ENCODE measurements at regions not wholly inside any gene's neighbourhood (a gene's known extent, or its start where the extent isn't known, plus 50 kb on each side); places are given as distances from the start of the nearest gene placed in this dataset.

DNA sequence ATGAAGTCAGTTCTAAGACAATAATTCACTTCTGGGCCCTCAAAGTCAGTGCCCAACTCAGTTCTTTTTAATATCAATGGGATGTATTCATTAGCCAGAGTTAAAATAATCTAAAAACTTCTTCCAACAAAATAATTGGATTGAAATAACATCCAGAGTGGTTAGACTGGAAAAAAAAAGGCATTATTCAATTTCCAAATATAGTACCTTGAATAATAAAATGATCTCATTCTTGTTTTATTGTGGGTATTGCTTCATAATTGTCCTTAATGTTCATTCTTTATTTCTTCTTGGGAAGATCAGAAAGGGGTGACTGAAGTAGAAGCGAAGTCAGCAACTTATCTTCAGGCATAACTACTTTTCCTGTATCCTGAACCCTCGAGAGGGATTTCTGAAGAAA, 85.1 kb upstream of the JARID2 start (continued):
- TF ChIP-seq, protein P1, sequence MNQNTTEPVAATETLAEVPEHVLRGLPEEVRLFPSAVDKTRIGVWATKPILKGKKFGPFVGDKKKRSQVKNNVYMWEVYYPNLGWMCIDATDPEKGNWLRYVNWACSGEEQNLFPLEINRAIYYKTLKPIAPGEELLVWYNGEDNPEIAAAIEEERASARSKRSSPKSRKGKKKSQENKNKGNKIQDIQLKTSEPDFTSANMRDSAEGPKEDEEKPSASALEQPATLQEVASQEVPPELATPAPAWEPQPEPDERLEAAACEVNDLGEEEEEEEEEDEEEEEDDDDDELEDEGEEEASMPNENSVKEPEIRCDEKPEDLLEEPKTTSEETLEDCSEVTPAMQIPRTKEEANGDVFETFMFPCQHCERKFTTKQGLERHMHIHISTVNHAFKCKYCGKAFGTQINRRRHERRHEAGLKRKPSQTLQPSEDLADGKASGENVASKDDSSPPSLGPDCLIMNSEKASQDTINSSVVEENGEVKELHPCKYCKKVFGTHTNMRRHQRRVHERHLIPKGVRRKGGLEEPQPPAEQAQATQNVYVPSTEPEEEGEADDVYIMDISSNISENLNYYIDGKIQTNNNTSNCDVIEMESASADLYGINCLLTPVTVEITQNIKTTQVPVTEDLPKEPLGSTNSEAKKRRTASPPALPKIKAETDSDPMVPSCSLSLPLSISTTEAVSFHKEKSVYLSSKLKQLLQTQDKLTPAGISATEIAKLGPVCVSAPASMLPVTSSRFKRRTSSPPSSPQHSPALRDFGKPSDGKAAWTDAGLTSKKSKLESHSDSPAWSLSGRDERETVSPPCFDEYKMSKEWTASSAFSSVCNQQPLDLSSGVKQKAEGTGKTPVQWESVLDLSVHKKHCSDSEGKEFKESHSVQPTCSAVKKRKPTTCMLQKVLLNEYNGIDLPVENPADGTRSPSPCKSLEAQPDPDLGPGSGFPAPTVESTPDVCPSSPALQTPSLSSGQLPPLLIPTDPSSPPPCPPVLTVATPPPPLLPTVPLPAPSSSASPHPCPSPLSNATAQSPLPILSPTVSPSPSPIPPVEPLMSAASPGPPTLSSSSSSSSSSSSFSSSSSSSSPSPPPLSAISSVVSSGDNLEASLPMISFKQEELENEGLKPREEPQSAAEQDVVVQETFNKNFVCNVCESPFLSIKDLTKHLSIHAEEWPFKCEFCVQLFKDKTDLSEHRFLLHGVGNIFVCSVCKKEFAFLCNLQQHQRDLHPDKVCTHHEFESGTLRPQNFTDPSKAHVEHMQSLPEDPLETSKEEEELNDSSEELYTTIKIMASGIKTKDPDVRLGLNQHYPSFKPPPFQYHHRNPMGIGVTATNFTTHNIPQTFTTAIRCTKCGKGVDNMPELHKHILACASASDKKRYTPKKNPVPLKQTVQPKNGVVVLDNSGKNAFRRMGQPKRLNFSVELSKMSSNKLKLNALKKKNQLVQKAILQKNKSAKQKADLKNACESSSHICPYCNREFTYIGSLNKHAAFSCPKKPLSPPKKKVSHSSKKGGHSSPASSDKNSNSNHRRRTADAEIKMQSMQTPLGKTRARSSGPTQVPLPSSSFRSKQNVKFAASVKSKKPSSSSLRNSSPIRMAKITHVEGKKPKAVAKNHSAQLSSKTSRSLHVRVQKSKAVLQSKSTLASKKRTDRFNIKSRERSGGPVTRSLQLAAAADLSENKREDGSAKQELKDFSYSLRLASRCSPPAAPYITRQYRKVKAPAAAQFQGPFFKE (tag by site-specific recombination; IDR thresholded peaks at IDR 0.05; ENCODE audit: borderline replicate concordance): no peak
- no peak for TF ChIP-seq YY1 (tag by site-specific recombination; IDR thresholded peaks at IDR 0.05)
- TF ChIP-seq, protein P2, sequence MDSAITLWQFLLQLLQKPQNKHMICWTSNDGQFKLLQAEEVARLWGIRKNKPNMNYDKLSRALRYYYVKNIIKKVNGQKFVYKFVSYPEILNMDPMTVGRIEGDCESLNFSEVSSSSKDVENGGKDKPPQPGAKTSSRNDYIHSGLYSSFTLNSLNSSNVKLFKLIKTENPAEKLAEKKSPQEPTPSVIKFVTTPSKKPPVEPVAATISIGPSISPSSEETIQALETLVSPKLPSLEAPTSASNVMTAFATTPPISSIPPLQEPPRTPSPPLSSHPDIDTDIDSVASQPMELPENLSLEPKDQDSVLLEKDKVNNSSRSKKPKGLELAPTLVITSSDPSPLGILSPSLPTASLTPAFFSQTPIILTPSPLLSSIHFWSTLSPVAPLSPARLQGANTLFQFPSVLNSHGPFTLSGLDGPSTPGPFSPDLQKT (IDR thresholded peaks at IDR 0.05; ENCODE audit: borderline replicate concordance, low read depth, low read length): no peak
- TF ChIP-seq ZBTB17 (tag by site-specific recombination; IDR thresholded peaks at IDR 0.05): 0 out of 2 replicates have a peak, but pooled peaks have one; percentile 12
- TF ChIP-seq ZNF664 (tag by site-specific recombination; IDR thresholded peaks at IDR 0.05): no peak
- no peak for TF ChIP-seq ZNF184 (tag by site-specific recombination; IDR thresholded peaks at IDR 0.05)
- no peak for TF ChIP-seq KLF1 (tag by site-specific recombination; IDR thresholded peaks at IDR 0.05)
- TF ChIP-seq, protein P3, sequence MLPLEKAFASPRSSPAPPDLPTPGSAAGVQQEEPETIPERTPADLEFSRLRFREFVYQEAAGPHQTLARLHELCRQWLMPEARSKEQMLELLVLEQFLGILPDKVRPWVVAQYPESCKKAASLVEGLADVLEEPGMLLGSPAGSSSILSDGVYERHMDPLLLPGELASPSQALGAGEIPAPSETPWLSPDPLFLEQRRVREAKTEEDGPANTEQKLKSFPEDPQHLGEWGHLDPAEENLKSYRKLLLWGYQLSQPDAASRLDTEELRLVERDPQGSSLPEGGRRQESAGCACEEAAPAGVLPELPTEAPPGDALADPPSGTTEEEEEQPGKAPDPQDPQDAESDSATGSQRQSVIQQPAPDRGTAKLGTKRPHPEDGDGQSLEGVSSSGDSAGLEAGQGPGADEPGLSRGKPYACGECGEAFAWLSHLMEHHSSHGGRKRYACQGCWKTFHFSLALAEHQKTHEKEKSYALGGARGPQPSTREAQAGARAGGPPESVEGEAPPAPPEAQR (tag by site-specific recombination; IDR thresholded peaks at IDR 0.05): no peak
- TF ChIP-seq, protein P4, sequence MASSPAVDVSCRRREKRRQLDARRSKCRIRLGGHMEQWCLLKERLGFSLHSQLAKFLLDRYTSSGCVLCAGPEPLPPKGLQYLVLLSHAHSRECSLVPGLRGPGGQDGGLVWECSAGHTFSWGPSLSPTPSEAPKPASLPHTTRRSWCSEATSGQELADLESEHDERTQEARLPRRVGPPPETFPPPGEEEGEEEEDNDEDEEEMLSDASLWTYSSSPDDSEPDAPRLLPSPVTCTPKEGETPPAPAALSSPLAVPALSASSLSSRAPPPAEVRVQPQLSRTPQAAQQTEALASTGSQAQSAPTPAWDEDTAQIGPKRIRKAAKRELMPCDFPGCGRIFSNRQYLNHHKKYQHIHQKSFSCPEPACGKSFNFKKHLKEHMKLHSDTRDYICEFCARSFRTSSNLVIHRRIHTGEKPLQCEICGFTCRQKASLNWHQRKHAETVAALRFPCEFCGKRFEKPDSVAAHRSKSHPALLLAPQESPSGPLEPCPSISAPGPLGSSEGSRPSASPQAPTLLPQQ (tag by site-specific recombination; IDR thresholded peaks at IDR 0.05): peak; percentile 49; the same call in 1 of the 2 replicates
- no peak for TF ChIP-seq ZNF548 (tag by site-specific recombination; IDR thresholded peaks at IDR 0.05)
- TF ChIP-seq ZNF223 (tag by site-specific recombination; IDR thresholded peaks at IDR 0.05): no peak
- TF ChIP-seq, protein P5, sequence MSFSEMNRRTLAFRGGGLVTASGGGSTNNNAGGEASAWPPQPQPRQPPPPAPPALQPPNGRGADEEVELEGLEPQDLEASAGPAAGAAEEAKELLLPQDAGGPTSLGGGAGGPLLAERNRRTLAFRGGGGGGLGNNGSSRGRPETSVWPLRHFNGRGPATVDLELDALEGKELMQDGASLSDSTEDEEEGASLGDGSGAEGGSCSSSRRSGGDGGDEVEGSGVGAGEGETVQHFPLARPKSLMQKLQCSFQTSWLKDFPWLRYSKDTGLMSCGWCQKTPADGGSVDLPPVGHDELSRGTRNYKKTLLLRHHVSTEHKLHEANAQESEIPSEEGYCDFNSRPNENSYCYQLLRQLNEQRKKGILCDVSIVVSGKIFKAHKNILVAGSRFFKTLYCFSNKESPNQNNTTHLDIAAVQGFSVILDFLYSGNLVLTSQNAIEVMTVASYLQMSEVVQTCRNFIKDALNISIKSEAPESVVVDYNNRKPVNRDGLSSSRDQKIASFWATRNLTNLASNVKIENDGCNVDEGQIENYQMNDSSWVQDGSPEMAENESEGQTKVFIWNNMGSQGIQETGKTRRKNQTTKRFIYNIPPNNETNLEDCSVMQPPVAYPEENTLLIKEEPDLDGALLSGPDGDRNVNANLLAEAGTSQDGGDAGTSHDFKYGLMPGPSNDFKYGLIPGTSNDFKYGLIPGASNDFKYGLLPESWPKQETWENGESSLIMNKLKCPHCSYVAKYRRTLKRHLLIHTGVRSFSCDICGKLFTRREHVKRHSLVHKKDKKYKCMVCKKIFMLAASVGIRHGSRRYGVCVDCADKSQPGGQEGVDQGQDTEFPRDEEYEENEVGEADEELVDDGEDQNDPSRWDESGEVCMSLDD (tag by site-specific recombination; IDR thresholded peaks at IDR 0.05): no peak
- TF ChIP-seq, protein P6, sequence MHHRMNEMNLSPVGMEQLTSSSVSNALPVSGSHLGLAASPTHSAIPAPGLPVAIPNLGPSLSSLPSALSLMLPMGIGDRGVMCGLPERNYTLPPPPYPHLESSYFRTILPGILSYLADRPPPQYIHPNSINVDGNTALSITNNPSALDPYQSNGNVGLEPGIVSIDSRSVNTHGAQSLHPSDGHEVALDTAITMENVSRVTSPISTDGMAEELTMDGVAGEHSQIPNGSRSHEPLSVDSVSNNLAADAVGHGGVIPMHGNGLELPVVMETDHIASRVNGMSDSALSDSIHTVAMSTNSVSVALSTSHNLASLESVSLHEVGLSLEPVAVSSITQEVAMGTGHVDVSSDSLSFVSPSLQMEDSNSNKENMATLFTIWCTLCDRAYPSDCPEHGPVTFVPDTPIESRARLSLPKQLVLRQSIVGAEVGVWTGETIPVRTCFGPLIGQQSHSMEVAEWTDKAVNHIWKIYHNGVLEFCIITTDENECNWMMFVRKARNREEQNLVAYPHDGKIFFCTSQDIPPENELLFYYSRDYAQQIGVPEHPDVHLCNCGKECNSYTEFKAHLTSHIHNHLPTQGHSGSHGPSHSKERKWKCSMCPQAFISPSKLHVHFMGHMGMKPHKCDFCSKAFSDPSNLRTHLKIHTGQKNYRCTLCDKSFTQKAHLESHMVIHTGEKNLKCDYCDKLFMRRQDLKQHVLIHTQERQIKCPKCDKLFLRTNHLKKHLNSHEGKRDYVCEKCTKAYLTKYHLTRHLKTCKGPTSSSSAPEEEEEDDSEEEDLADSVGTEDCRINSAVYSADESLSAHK (tag by site-specific recombination; IDR thresholded peaks at IDR 0.05): no peak
- no peak for TF ChIP-seq ZNF426 (tag by site-specific recombination; IDR thresholded peaks at IDR 0.05)
- no peak for TF ChIP-seq ZNF544 (tag by site-specific recombination; IDR thresholded peaks at IDR 0.05)
- TF ChIP-seq MZF1 (tag by site-specific recombination; IDR thresholded peaks at IDR 0.05; ENCODE audit: borderline replicate concordance): no peak
- TF ChIP-seq ZEB2 (tag by site-specific recombination; IDR thresholded peaks at IDR 0.05): 0 out of 2 replicates have a peak, but pooled peaks have one; percentile 23
- TF ChIP-seq ZNF266 (tag by site-specific recombination; IDR thresholded peaks at IDR 0.05; ENCODE audit: low read depth): no peak
- no peak for TF ChIP-seq ZNF843 (tag by site-specific recombination; IDR thresholded peaks at IDR 0.05)
- TF ChIP-seq, protein P7, sequence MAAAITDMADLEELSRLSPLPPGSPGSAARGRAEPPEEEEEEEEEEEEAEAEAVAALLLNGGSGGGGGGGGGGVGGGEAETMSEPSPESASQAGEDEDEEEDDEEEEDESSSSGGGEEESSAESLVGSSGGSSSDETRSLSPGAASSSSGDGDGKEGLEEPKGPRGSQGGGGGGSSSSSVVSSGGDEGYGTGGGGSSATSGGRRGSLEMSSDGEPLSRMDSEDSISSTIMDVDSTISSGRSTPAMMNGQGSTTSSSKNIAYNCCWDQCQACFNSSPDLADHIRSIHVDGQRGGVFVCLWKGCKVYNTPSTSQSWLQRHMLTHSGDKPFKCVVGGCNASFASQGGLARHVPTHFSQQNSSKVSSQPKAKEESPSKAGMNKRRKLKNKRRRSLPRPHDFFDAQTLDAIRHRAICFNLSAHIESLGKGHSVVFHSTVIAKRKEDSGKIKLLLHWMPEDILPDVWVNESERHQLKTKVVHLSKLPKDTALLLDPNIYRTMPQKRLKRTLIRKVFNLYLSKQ (tag by site-specific recombination; IDR thresholded peaks at IDR 0.05; ENCODE audit: borderline replicate concordance): no peak
- TF ChIP-seq KLF7 (tag by site-specific recombination; IDR thresholded peaks at IDR 0.05; ENCODE audit: borderline replicate concordance): no peak
